Glutamatergic neuron (in vitro differentiated cells): ENCODE measurements at regions not wholly inside any gene's neighbourhood (a gene's known extent, or its start where the extent isn't known, plus 50 kb on each side); places are given as distances from the start of the nearest gene placed in this dataset.

Source experiments
- DNase-seq: peaks from one replicate; pipeline ENCODE4 v3.0.0; 2022
- H3K27ac Mint-ChIP-seq: one replicate; pipeline ENCODE4 v1.8.0; 2020; ENCODE audit warnings: mild to moderate bottlenecking, mixed read lengths, inconsistent platforms; ENCODE audit not compliant: unreplicated experiment
- H3K27me3 Mint-ChIP-seq: one replicate; pipeline ENCODE4 v1.8.0; 2020; ENCODE audit warnings: mild to moderate bottlenecking, moderate library complexity, mixed read lengths, inconsistent platforms; ENCODE audit not compliant: unreplicated experiment
- H3K36me3 Mint-ChIP-seq: one replicate; pipeline ENCODE4 v1.8.0; 2020; ENCODE audit warnings: mild to moderate bottlenecking, mixed read lengths, inconsistent platforms; ENCODE audit not compliant: unreplicated experiment
- H3K4me1 Mint-ChIP-seq: one replicate; pipeline ENCODE4 v1.8.0; 2020; ENCODE audit warnings: mild to moderate bottlenecking, low read depth, mixed read lengths, inconsistent platforms; ENCODE audit not compliant: unreplicated experiment
- H3K4me3 Mint-ChIP-seq: one replicate; pipeline ENCODE4 v1.8.0; 2020; ENCODE audit warnings: mild to moderate bottlenecking, mixed read lengths, inconsistent platforms; ENCODE audit not compliant: unreplicated experiment
- H3K9me3 Mint-ChIP-seq: one replicate; pipeline ENCODE4 v1.8.0; 2020; ENCODE audit warnings: mild to moderate bottlenecking, moderate library complexity, mixed read lengths, inconsistent platforms; ENCODE audit not compliant: unreplicated experiment
- TF ChIP-seq, protein P1 (sequence below): fragments of 200-600 bp; sonication (generic); IDR thresholded peaks from one replicate; pipeline ENCODE4 v1.5.0; 2021; ENCODE audit not compliant: partially characterized antibody, unreplicated experiment

DNA sequence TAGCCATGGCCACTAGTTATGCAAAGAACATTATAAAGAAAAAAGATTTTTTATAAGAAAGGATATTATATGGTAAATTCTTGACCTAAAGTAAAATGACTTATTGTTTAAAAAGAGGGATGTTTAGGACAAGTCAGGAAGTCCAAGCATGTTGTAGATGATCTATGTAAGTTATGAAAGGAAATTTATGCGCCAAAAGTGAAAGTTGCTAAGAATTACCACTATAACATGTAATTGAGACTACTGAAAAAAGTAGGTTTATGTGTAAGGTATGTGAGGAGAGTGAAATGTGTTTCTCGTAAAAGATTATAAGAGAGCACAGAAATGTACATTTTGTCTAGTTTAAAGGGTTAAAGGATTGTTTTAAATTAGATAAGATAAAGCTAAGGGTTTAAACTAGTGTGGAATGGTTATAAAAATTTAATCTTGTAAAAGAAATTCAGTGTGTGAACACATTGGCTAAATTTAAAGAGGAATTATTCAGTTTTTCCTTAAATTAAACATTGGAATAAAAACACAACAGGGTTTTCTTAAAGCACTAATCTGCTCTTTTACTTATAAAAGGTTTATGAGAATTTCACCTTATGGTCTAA, 1100.4 kb upstream of the EDIL3 start:
- Mint-ChIP-seq H3K4me3 (no peak overlapping the region), H3K27me3 (no peaks in the 10 kb centered on the region), H3K9me3 (peaks cover 2% of the 10 kb centered on the region), H3K36me3 (peaks cover 5% of the 10 kb centered on the region), H3K4me1 (no peaks in the 10 kb centered on the region), H3K27ac (no peak overlapping the region)
- TF ChIP-seq, protein P1, sequence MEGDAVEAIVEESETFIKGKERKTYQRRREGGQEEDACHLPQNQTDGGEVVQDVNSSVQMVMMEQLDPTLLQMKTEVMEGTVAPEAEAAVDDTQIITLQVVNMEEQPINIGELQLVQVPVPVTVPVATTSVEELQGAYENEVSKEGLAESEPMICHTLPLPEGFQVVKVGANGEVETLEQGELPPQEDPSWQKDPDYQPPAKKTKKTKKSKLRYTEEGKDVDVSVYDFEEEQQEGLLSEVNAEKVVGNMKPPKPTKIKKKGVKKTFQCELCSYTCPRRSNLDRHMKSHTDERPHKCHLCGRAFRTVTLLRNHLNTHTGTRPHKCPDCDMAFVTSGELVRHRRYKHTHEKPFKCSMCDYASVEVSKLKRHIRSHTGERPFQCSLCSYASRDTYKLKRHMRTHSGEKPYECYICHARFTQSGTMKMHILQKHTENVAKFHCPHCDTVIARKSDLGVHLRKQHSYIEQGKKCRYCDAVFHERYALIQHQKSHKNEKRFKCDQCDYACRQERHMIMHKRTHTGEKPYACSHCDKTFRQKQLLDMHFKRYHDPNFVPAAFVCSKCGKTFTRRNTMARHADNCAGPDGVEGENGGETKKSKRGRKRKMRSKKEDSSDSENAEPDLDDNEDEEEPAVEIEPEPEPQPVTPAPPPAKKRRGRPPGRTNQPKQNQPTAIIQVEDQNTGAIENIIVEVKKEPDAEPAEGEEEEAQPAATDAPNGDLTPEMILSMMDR = no peak
- no peak for DNase-seq

DNA sequence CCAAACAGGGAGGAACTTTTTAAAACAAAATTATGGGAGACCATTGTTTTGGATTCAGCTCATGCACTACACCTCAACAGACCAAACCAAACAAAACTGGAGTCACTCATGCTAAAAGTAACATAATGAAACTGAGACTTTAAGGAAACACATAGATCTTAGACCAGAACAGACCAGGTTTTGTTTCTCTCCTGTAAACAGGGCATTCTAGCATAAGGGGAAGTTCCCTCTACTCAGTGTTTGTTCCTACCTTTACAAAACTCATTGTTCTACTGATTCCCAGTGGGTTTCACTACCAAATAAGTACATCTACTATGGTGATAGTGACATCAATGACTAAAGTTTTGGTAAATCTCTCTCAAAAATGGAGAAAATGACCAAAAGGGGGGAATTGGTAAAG, 1103.6 kb upstream of the EDIL3 start:
- TF ChIP-seq, protein P1 = no peak
- H3K9me3 Mint-ChIP-seq = peaks cover 2% of the 10 kb centered on the region

GRCh38 chr5:85500869-85501268, 1116.2 kb upstream of the EDIL3 start:
- Mint-ChIP-seq H3K4me3 (no peak overlapping the region), H3K36me3 (no peaks in the 10 kb centered on the region), H3K4me1 (no peaks in the 10 kb centered on the region), H3K27ac (peak overlapping the region; percentile 53), H3K9me3 (no peaks in the 10 kb centered on the region), H3K27me3 (peaks cover 2% of the 10 kb centered on the region)
- no peak for DNase-seq
- TF ChIP-seq, protein P1 = no peak

More for the DNA sequence above, 1103.6 kb upstream of the EDIL3 start:
- Mint-ChIP-seq H3K36me3 (peaks cover 10% of the 10 kb centered on the region), H3K4me1 (no peaks in the 10 kb centered on the region), H3K27me3 (no peaks in the 10 kb centered on the region), H3K27ac (no peak overlapping the region), H3K4me3 (no peak overlapping the region)
- DNase-seq = no peak

GRCh38 chr5:85512896-85513295, 1104.8 kb upstream of the COX7C start:
- no peak overlapping the region for H3K4me3 Mint-ChIP-seq
- H3K27ac Mint-ChIP-seq = no peak overlapping the region
- TF ChIP-seq, protein P1 = no peak
- peaks cover 3% of the 10 kb centered on the region for H3K9me3 Mint-ChIP-seq
- no peak for DNase-seq
- no peaks in the 10 kb centered on the region for H3K27me3 Mint-ChIP-seq
- peaks cover 7% of the 10 kb centered on the region for H3K36me3 Mint-ChIP-seq
- no peaks in the 10 kb centered on the region for H3K4me1 Mint-ChIP-seq

DNA sequence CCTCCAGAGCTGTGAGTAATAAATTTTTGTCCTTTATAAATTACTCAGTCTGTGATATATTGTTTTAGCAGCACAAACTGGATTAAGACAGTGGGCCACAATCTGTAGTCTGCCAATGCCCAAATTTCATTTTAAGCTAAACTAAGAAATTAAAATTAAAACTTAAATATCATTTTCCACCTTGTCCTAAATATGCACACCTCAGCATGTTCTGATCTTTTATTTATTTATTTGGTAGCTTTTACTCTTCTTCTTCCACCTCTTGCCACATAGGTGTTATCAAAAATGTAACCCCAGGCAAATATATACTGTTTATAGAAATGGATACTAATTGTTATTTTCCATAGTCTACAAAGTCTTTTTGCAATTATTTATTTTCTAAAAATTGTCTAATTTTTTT, 1102.2 kb upstream of the COX7C start:
- no peak overlapping the region for H3K27ac Mint-ChIP-seq
- H3K9me3 Mint-ChIP-seq = no peaks in the 10 kb centered on the region
- no peaks in the 10 kb centered on the region for H3K36me3 Mint-ChIP-seq
- H3K27me3 Mint-ChIP-seq = no peaks in the 10 kb centered on the region
- no peaks in the 10 kb centered on the region for H3K4me1 Mint-ChIP-seq
- H3K4me3 Mint-ChIP-seq = no peak overlapping the region
- DNase-seq = no peak
- TF ChIP-seq, protein P1 = no peak
